GM19463 (cell line): ENCODE measurements at regions not wholly inside any gene's neighbourhood (a gene's known extent, or its start where the extent isn't known, plus 50 kb on each side); places are given as distances from the start of the nearest gene placed in this dataset.

Experiments used
- ATAC-seq: cut with Tn5 transposase; IDR thresholded peaks from one replicate; pipeline ENCODE4 v1.9.1; 2021; ENCODE audit warnings: mild to moderate bottlenecking, moderate library complexity; ENCODE audit not compliant: unreplicated experiment

DNA sequence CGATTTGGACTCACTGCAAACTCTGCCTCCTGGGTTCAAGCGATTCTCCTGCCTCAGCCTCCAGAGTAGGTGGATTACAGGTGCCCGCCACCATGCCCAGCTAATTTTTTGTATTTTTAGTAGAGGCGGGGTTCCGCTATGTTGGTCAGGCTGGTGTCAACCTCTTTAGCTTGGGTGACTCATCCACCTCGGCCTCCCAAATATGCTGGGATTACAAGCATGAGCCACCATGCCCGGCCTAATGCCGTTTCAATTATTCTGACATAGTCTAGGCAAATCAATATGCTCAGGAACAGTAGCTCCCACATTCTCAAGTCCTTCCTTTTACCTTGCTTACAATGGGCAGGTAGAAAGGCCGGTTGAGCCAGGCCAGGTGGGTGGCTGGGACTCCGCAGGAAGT lies 82.0 kb upstream of the EEA1 start:
- ATAC-seq = no peak

DNA sequence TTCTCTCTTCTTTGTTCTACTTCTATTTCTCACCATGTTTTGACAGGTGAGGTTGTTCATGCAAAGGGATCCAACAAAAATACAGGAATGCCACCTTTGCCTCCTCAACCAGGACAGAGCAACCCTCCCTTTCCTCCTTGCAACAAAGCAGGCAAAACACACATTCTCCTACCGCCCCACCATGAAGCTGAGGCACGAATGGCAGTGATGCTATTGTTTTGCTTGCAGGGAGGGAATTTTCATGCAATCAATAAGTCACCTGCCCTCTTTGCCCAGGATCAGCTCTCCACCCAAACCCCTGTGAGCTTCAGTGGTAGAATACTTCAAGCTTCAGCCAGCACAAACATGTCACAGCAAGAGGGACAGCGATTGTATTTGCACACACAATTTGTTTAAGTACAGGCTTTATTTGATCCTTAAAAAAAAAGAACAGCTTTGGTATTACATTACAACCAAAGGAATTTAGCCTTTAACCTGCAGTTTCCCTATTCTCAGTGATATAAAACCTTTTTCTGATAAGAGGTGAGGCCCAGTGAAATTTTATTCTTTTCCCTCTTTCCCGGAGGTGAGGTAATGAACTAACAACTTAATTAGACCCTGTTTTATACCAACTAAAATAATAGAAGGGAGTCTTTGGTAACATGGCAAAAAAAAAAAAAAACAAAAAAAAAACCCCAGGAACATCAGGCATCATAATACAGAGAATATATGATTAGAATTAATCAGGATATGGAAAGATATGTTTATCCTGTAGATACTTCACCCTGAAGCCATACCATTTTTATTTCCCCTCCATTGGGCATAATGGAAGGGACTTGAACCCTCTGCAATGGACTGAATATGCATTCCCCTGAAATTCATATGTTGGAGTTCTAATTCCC lies 87.0 kb upstream of the EEA1 start:
- no peak for ATAC-seq

GRCh38 chr12:93016752-93017350 lies 87.8 kb upstream of the EEA1 start:
- ATAC-seq = no peak

GRCh38 chr12:93018610-93019009 lies 89.5 kb upstream of the EEA1 start:
- no peak for ATAC-seq

DNA sequence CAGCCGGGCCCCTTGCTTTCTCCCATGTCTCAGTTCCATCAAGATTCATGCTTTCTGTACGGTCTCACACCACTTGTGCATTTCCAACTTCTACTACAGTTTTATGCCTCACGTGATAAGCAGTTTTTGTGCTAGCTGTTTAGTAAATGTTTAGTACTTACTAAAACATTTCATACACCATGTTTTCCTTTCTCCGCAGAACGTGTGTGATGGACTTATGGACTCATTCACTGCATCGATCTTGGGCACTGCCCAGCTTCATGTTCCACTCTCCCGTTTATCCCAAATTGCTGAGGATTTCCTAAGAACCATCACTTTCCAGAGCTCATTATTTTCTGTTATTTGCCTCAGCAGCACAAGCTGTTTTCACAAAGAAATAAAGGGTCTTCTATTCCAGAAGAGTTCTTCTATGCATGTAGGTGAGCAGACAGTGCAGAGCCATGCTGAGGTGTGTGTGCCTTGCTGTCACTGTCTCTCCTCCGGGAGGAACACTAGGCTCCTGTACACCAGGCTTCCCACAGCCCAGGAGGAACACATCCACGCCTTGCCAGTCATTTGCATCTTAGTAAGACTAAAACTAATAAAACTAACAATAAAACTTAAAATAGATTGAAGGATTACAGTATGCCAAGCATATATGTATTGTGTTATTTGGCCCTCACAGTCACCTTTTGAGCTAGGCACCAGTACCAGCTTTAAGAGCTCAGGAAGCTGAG lies 90.3 kb upstream of the EEA1 start:
- no peak for ATAC-seq

GRCh38 chr12:93019975-93020630 lies 91.0 kb upstream of the EEA1 start:
- no peak for ATAC-seq

DNA sequence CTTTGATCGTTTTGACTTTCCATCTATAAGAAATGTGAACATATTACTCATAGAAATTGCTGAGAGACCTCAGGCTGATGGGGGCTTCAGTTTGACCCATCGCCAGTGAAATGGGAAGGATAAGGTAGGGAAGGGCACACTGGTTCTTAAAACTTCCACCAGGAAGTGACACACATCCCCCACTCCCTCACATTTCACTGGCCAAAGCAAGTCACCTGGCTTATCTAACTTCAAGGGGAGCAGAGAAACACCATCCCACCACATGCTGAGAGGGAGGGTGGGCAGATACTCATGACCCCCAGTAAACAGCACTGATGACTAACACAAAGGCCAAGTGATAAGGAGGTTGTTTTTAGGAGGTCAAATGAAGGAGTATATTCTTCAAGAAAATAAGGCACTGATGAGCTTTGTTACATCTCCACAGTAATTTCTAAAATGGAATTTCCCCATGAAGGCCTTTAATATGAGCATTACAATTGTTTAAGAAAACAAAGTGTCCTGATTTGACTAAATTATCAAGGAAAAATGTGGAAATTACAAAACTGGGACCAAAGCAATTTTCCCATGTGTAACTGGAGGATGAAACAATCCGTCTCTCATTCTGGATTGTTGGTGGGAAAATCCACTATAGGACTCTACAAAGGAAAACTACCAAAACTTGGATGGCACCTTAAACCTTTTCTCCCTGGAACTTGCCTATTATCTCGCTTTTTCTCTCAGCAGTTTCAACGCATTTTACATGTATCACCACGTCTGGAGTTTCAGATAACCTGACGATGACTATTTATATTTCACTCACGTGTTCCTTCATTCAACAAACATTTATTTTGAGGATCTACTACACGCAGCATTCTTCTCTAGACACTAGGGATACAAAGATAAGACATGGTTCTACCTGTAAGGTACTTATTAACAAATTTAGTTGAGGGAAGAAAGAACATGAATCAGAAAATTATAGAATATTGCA lies 91.8 kb upstream of the EEA1 start:
- no peak for ATAC-seq

DNA sequence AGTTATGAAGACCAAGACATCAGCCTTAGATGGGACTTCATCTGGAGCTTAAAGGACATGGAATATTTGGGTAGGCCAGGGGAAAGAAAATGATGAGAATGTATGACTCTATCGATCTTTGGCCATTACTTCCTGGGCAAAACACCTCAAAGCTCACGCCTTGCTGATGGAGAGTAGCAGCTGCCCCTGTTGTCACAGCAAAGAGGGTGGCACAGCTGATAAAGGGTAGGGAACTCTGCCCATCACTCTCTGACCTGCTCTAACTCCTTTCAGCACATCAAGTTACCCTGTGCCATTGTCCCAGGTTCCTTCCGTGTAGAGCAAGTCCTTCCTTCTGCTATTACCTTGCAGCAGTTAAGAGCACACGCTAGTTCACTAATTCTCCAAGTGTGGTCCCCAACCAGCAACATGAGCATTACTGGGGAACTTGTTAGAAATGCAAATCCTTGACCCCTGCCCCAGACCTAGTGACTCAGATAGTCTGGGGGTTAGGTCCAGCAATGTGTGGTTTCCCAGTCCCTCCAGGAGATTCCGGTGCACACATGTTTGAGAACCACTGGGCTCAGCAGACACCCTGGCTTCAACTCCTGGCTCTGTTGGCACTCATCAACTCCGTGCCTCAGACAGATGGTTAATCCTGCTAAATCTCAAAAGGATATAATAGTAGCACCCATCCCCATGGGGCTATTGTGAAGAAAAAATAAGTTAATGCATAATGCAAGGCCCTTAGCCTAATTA lies 93.7 kb upstream of the EEA1 start:
- no peak for ATAC-seq

DNA sequence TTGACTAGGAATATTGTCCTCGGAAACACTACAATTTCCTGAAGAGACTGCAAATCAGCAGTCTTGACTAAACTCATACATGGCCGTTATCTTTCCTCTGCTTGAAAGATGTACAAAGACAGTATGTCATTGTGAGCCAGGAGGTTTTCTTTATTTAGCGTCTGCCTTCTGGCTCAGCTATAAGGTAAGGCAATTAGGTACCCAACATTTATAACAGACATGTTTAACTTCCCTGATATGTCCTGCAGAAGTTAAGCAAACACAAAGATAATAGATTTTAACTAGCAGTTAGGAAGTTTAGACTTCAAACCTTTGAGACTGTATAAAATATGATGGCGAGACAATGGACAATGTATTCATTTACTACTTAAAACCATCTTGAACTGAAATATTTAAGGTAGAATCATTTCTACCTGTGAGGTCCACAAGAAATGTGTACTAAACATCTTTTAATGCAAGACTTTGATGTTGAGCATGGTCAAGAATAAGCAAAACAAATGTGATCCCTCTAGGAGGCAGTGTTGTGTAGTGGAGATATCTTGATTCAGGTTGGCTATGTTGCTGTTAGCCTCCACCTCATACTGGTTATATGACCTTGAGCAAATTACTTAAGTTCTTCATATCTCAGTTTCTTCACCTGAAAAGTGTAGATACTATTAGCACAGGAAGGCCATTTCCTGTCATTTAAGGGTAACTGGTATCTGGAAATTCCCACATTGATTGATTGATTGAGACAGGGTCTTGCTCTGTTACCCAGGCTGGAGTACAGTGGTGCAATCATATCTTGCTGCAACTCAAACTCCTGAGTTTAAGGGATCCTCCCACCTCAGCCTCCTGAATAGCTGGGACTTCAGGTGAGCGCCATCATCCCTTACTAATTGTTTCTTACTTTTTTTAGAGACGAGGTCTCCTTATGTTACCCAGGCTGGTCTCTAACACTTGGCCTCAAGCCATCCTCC lies 96.3 kb upstream of the EEA1 start:
- ATAC-seq = no peak

GRCh38 chr12:93027041-93027440 lies 97.9 kb upstream of the EEA1 start:
- no peak for ATAC-seq

DNA sequence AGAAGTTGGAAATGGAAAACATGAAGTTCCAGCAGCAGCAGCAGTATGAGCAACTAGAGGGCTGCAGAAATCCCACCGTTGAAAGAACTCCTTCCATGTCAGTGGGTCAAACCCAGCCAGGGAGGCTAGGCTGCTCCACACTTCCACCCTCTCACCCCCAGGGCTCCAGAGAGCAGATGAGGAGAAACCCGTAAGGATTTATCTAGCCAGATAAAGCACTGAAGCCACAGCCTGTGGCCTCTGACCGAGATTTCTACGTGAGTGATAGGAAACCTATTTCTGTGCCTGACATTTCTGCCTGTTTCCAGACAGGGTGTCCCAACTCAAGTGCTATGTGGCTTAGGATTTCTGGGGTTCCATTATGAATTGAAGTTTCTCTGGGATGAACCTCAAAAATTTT lies 100.0 kb upstream of the EEA1 start:
- no peak for ATAC-seq

- no peak for ATAC-seq
Measured at GRCh38 chr12:93031028-93031427, 101.9 kb upstream of the EEA1 start.

DNA sequence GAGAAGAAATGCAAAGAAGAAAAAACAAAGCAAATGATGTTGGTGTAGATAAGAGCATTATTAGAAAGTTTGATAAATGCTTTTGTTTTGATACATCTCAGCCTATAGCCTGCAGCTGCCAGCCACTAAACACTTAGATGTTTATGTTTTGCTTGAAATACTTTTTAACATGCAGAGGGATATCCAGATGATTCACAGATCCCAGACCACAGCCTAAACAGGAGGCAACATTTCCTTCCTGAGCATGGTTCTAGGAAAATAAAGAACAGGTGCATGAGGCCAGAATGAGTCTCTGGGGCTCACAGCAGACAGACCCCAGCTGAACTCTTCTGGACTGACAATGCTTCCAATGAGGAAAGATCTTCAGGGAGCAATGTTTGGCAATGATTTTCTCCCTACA lies 103.7 kb upstream of the EEA1 start:
- no peak for ATAC-seq

DNA sequence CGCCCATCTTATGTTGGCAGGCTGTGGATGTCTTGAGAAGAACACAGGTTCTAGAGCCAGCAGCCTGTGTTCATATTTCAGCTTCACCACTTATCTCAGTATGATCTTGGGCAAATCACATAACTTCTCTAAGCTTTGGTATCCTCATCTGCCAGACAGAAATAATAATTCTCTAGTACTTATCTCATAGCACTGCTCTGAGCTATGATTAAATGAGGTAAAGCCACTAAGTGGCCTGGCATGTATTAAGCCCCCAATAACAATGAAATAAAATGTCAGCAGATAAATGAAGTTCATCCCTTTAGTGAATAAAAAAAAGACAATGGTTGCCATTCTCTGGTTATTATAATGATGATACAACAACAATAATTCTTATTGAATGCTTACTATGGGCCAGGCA lies 104.9 kb upstream of the EEA1 start:
- ATAC-seq = no peak

GRCh38 chr12:93039062-93039461 lies 110.0 kb upstream of the EEA1 start:
- no peak for ATAC-seq

- no peak for ATAC-seq
Measured at GRCh38 chr12:93039930-93040329, 110.8 kb upstream of the EEA1 start.

DNA sequence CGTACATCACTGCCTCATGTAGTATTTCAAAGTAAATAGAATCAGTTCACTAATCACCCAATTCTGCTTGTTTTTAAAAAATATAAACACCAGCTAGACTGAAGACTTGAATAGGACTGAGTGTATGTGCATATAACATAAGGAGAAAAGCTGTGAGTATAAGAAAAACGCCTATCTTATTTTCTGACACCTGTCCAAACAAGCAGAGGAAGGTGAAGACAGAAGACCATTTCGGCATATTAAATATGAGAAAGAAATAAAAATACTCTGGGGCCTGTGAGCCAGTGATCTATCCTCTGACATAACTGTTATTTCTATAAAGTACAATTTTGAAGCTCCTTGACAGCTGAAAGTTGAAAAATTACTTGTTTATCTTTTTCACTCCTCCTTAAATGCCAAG lies 111.3 kb upstream of the EEA1 start:
- ATAC-seq = no peak

DNA sequence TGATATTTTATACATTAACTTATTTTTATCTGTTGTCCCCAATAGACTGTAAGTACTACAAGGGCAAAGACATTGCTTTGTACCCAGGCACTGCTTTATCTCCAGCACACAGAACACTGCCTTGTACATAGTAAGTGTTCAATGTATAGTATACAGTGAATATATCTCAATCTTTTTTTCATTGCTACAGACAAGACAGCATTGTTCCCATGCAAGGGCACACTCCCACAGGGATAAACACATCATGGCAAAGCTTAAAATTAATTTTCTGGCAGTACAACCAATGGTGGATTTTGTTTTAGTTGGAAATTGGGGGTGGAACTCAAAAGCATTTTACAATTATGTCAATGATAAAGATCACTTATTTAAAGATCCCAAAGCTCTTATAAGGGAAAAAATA lies 112.3 kb upstream of the EEA1 start:
- no peak for ATAC-seq

DNA sequence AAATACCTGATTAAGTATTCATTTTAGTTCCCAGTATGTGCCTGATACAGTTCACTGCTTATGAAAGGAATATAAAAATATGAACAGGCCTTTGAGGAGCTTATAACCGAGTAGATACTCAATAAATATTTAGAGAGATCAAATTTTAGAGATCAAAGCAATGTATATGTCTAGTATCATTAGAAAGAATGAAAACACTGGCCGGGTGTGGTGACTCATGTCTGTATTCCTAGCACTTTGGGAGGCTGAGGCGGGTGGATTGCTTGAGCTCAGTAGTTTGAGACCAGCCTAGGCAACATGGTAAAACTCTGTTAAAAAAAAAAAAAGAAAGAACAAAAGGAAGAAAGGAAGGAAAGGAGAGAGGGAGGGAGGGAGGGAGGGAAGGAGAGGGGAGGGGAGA lies 113.2 kb upstream of the EEA1 start:
- no peak for ATAC-seq
